Progenitor cell of endocrine pancreas (in vitro differentiated cells): ENCODE measurements at regions not wholly inside any gene's neighbourhood (a gene's known extent, or its start where the extent isn't known, plus 50 kb on each side); places are given as distances from the start of the nearest gene placed in this dataset.
"Not testable (repeated sequence)": the region's sequence is repeated elsewhere in the genome, so short reads cannot be mapped to it uniquely, and the experiment has no call there.

Experiments used
- DNase-seq: peaks from one replicate; pipeline ENCODE4 v3.0.0; 2021; ENCODE audit warnings: low spot score; ENCODE audit not compliant: unreplicated experiment
- H3K27ac Mint-ChIP-seq: 2 replicates; pipeline ENCODE4 v1.8.0; 2021; ENCODE audit warnings: mild to moderate bottlenecking, moderate library complexity, mixed read lengths
- H3K27me3 Mint-ChIP-seq: 2 replicates; pipeline ENCODE4 v1.8.0; 2021; ENCODE audit warnings: mixed read lengths
- H3K36me3 Mint-ChIP-seq: 2 replicates; pipeline ENCODE4 v1.8.0; 2022; ENCODE audit warnings: mixed read lengths; ENCODE audit not compliant: insufficient read depth
- H3K4me1 Mint-ChIP-seq: 2 replicates; pipeline ENCODE4 v1.8.0; 2021; ENCODE audit warnings: low read depth, mixed read lengths
- H3K4me3 Mint-ChIP-seq: 2 replicates; pipeline ENCODE4 v1.8.0; 2021; ENCODE audit warnings: low read depth, mild to moderate bottlenecking, moderate library complexity, mixed read lengths
- H3K9me3 Mint-ChIP-seq: 2 replicates; pipeline ENCODE4 v1.8.0; 2021; ENCODE audit warnings: low read depth, mixed read lengths
- CTCF ChIP-seq: fragments of 200-600 bp; sonication (generic); IDR thresholded peaks from one replicate; pipeline ENCODE4 v1.5.0; 2021; ENCODE audit warnings: antibody characterized with exemption, mild to moderate bottlenecking; ENCODE audit not compliant: unreplicated experiment

- H3K36me3 Mint-ChIP-seq: no peaks in the 10 kb centered on the region
- H3K27ac Mint-ChIP-seq: peak overlapping the region; percentile 51
- peaks cover 23% of the 10 kb centered on the region for H3K4me1 Mint-ChIP-seq
- DNase-seq: no peak
- H3K4me3 Mint-ChIP-seq: no peak overlapping the region
- TF ChIP-seq CTCF: no peak
- peaks cover 15% of the 10 kb centered on the region for H3K9me3 Mint-ChIP-seq
- peaks cover 15% of the 10 kb centered on the region for H3K27me3 Mint-ChIP-seq
Observed at GRCh38 chr2:236783417-236784020, 213.9 kb downstream of the ACKR3 start.

DNA sequence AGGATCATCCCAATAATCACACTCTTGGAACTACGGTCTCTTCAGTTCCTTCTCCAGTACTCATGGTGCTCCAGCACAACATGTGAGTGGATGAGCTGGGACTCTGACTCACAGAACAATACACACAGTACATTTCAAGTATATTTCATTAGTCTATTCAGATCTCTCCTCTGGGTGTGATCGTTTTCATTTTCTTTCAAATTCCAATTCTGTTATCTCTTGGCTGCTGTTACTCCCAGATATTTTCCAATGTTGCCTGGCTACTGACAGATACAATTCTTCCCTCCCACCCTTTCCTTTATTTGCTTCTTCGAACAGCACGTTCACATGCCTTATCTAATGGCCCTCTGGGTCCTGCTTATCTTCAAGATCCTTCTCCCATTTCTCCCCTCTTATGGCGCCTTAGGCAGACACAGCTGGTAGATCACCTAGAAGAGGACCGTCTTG lies 216.0 kb downstream of the ACKR3 start:
- peaks cover 15% of the 10 kb centered on the region for H3K9me3 Mint-ChIP-seq
- TF ChIP-seq CTCF: no peak
- no peaks in the 10 kb centered on the region for H3K36me3 Mint-ChIP-seq
- peaks cover 29% of the 10 kb centered on the region for H3K4me1 Mint-ChIP-seq
- no peak for DNase-seq
- peak overlapping the region; percentile 17 for H3K27ac Mint-ChIP-seq
- H3K4me3 Mint-ChIP-seq: no peak overlapping the region
- H3K27me3 Mint-ChIP-seq: peaks cover 16% of the 10 kb centered on the region

- H3K27ac Mint-ChIP-seq: no peak overlapping the region
- H3K4me3 Mint-ChIP-seq: no peak overlapping the region
- H3K9me3 Mint-ChIP-seq: peaks cover 15% of the 10 kb centered on the region
- peaks cover 19% of the 10 kb centered on the region for H3K27me3 Mint-ChIP-seq
- no peak for TF ChIP-seq CTCF
- H3K36me3 Mint-ChIP-seq: no peaks in the 10 kb centered on the region
- no peak for DNase-seq
- peaks cover 29% of the 10 kb centered on the region for H3K4me1 Mint-ChIP-seq
Observed at GRCh38 chr2:236786751-236787150, 217.1 kb downstream of the ACKR3 start.

GRCh38 chr2:236787376-236787775 lies 217.8 kb downstream of the ACKR3 start:
- H3K4me3 Mint-ChIP-seq, DNase-seq, H3K36me3 Mint-ChIP-seq, H3K27ac Mint-ChIP-seq: not testable (repeated sequence)
- peaks cover 15% of the 10 kb centered on the region for H3K9me3 Mint-ChIP-seq
- H3K4me1 Mint-ChIP-seq: peaks cover 24% of the 10 kb centered on the region
- peaks cover 14% of the 10 kb centered on the region for H3K27me3 Mint-ChIP-seq

DNA sequence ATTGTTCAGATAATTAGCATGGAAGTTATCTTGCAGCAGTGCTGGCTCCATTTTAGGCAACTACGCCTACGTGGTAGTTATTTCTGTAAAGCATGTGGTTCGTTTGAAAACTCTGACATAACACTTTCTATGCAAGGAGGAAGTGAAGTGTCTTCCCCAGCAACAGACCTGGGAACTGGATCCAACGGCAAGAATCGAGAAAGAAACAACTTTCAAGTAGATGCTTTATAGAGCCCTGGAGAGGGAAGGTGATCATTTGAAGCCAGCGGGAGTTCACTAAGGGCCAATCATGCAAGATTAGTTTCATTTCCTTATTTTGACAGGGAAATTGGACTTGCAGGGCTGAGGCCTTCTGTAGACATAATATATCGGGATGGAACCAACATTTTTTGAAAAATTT lies 218.3 kb downstream of the ACKR3 start:
- Mint-ChIP-seq H3K27ac (no peak overlapping the region), H3K27me3 (peaks cover 14% of the 10 kb centered on the region), H3K36me3 (no peaks in the 10 kb centered on the region), H3K4me3 (no peak overlapping the region), H3K9me3 (peaks cover 15% of the 10 kb centered on the region), H3K4me1 (peaks cover 19% of the 10 kb centered on the region)
- DNase-seq: no peak
- no peak for TF ChIP-seq CTCF

GRCh38 chr2:236790963-236791362 lies 221.3 kb downstream of the ACKR3 start:
- no peak for TF ChIP-seq CTCF
- Mint-ChIP-seq H3K9me3 (peaks cover 7% of the 10 kb centered on the region), H3K27me3 (peaks cover 32% of the 10 kb centered on the region), H3K36me3 (no peaks in the 10 kb centered on the region), H3K4me1 (peaks cover 6% of the 10 kb centered on the region), H3K4me3 (no peak overlapping the region), H3K27ac (no peak overlapping the region)
- DNase-seq: no peak
